Activated naive CD4-positive, alpha-beta T cell treated with anti-CD3 and anti-CD28 coated beads, Interleukin-2, amount 50 U/mL, for 72 hours (primary cell): ENCODE measurements at regions not wholly inside any gene's neighbourhood (a gene's known extent, or its start where the extent isn't known, plus 50 kb on each side); places are given as distances from the start of the nearest gene placed in this dataset.
"Not testable (repeated sequence)": the region's sequence is repeated elsewhere in the genome, so short reads cannot be mapped to it uniquely, and the experiment has no call there.

Source experiments
- ATAC-seq, 2 donors: fragments of 150-1000 bp; cut with Tn5 transposase; 2 replicates each; pipeline ENCODE4 v1.10.0; 2021; ENCODE audit warnings: mild to moderate bottlenecking in 2 of 2, moderate library complexity in 2 of 2
- DNase-seq, 2 donors: peaks; one replicate each; pipeline ENCODE4 v3.0.0; 2021 to 2022; ENCODE audit warnings: low spot score in 2 of 2
- H3K27ac Mint-ChIP-seq, 2 donors: one replicate each; pipeline ENCODE4 v1.8.0; 2022; ENCODE audit warnings: mild to moderate bottlenecking in 2 of 2, mixed read lengths in 2 of 2
- H3K36me3 Mint-ChIP-seq, 2 donors: one replicate each; pipeline ENCODE4 v1.8.0; 2022; ENCODE audit warnings: mixed read lengths in 2 of 2
- H3K9me3 Mint-ChIP-seq, 2 donors: one replicate each; pipeline ENCODE4 v1.8.0; 2022; ENCODE audit warnings: mixed read lengths in 2 of 2

- ATAC-seq, result not testable (repeated sequence)
Measured at GRCh38 chr22:10526079-10526478, 5001.9 kb upstream of the OR11H1 start.

GRCh38 chr22:10531141-10531540 lies 4996.9 kb upstream of the OR11H1 start:
- not testable (repeated sequence) for H3K9me3 Mint-ChIP-seq, DNase-seq, ATAC-seq, H3K36me3 Mint-ChIP-seq, H3K27ac Mint-ChIP-seq

More at GRCh38 chr22:10526079-10526478, 5001.9 kb upstream of the OR11H1 start:
- not testable (repeated sequence) for H3K9me3 Mint-ChIP-seq, H3K36me3 Mint-ChIP-seq, H3K27ac Mint-ChIP-seq, DNase-seq

GRCh38 chr22:10572531-10572930 lies 4955.5 kb upstream of the OR11H1 start:
- DNase-seq, H3K36me3 Mint-ChIP-seq, ATAC-seq, H3K9me3 Mint-ChIP-seq, H3K27ac Mint-ChIP-seq: not testable (repeated sequence)

- H3K9me3 Mint-ChIP-seq, ATAC-seq: not testable (repeated sequence)
Measured at GRCh38 chr22:10601071-10601470, 4926.9 kb upstream of the OR11H1 start.

GRCh38 chr22:10631961-10632360 lies 4896.0 kb upstream of the OR11H1 start:
- not testable (repeated sequence) for ATAC-seq, DNase-seq, H3K9me3 Mint-ChIP-seq, H3K36me3 Mint-ChIP-seq, H3K27ac Mint-ChIP-seq

More at GRCh38 chr22:10601071-10601470, 4926.9 kb upstream of the OR11H1 start:
- H3K27ac Mint-ChIP-seq, H3K36me3 Mint-ChIP-seq, DNase-seq: not testable (repeated sequence)

GRCh38 chr22:10635341-10635740 lies 4892.7 kb upstream of the OR11H1 start:
- ATAC-seq, DNase-seq: not testable (repeated sequence)

GRCh38 chr22:10662818-10663217 lies 4865.2 kb upstream of the OR11H1 start:
- not testable (repeated sequence) for H3K9me3 Mint-ChIP-seq, H3K36me3 Mint-ChIP-seq, H3K27ac Mint-ChIP-seq, ATAC-seq, DNase-seq

More at GRCh38 chr22:10635341-10635740, 4892.7 kb upstream of the OR11H1 start:
- H3K9me3 Mint-ChIP-seq, H3K27ac Mint-ChIP-seq, H3K36me3 Mint-ChIP-seq: not testable (repeated sequence)

- not testable (repeated sequence) for H3K9me3 Mint-ChIP-seq, H3K27ac Mint-ChIP-seq, ATAC-seq, DNase-seq, H3K36me3 Mint-ChIP-seq
Measured at GRCh38 chr22:10673065-10673464, 4854.9 kb upstream of the OR11H1 start.

DNA sequence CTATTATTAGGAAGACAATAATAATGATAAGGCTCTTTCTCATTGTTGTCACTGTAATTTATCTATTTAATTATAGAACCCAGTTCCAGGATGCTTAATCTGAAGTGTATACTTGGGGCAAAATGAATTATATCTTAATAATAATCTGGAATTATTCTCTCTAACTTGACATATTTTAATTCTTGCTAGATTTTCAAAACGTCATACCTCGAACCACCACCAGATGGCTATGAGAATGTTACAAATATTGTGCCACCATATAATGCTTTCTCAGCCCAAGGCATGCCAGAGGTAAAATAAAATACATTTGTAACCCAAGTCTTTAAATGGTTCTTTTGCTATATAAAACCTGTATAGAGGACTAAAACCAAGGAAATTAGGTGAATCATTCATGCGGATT lies 4849.3 kb upstream of the OR11H1 start:
- not testable (repeated sequence) for H3K27ac Mint-ChIP-seq, H3K36me3 Mint-ChIP-seq, DNase-seq, ATAC-seq, H3K9me3 Mint-ChIP-seq

GRCh38 chr22:10685436-10685835 lies 4842.6 kb upstream of the OR11H1 start:
- H3K9me3 Mint-ChIP-seq, ATAC-seq, H3K36me3 Mint-ChIP-seq, H3K27ac Mint-ChIP-seq, DNase-seq: not testable (repeated sequence)

- not testable (repeated sequence) for H3K36me3 Mint-ChIP-seq, H3K9me3 Mint-ChIP-seq, DNase-seq, ATAC-seq, H3K27ac Mint-ChIP-seq
Measured at GRCh38 chr22:10687256-10687655, 4840.7 kb upstream of the OR11H1 start.

DNA sequence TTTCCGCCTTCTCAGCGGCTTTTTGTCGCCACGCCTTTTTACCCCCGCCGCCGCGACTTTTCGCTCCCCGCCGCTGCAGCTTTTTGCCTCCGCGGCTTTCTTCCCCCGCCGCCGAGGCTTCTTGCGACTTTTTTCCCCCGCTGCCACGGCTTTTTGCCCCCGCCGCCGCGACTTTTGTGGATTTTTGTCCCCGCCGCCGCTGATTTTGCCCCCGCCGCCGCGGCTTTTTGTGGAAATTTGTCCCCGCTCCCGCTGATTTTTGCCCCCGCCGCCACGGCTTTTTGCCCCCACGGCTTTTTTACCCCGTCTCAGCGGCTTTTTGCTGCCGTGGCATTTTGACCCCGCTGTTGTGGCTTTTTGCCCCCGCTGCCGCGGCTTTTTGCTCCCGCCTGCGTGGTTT lies 4829.2 kb upstream of the OR11H1 start:
- not testable (repeated sequence) for H3K9me3 Mint-ChIP-seq, H3K27ac Mint-ChIP-seq, ATAC-seq

DNA sequence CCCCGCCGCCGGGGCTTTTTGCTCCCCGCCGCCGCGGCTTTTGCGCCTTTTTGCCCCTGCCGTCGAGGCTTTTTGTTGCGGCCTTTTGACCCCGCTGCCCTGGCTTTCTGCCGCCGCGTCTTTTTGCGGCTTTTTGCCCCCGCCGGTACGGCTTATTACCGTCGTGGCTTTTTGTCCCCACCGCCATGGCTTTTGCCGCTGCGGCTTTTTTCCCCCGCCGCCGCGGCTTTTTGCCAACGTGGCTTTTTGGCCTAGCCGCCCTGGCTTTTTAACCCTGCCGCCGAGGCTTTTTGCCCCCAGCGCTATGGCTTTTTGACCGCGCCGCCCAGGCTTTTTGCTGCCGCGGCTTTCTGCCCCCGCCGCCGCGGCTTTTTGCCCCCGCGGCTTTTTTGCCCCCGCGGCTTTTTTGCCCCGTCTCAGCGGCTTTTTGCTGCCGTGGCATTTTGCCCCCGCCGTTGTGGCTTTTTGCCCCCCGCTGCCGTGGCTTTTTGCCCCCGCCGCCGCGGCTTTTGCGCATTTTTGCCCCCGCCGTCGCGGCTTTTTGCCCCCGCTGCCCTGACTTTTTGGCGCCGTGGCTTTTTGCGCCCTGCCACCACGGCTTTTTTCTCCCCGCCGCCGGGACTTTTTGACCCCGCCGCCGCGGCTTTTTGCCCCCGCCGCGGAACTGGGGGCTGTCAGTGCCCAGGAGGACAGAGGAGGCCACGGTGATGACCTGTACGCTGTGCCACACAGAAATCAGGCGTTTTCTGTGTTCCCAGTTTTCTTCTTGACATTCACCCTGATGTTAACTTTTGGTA lies 4828.5 kb upstream of the OR11H1 start:
- DNase-seq, H3K27ac Mint-ChIP-seq, H3K9me3 Mint-ChIP-seq, ATAC-seq, H3K36me3 Mint-ChIP-seq: not testable (repeated sequence)

More for the DNA sequence above, 4829.2 kb upstream of the OR11H1 start:
- DNase-seq, H3K36me3 Mint-ChIP-seq: not testable (repeated sequence)

DNA sequence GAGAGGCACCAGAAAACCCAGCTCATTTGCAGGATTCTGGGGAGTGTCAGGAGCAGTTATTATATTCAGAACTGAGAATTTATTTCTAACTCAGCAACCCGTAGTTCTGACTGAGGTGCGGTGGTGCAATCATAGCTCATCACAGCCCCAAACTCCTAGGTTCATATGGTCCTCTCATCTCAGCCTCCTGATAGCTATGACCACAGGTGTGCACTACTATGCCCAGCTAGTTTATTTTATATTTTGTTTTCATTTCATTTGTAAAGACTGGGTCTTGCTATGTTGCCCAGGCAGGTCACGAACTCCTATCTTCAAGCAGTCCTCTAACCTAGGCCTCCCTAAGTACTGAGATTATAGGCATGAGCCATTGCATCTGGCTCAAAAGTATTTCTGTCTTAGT lies 4819.8 kb upstream of the OR11H1 start:
- not testable (repeated sequence) for ATAC-seq, DNase-seq, H3K36me3 Mint-ChIP-seq, H3K27ac Mint-ChIP-seq
- H3K9me3 Mint-ChIP-seq, result peaks cover 12 to 13% of the 10 kb centered on the region in 2 donors

DNA sequence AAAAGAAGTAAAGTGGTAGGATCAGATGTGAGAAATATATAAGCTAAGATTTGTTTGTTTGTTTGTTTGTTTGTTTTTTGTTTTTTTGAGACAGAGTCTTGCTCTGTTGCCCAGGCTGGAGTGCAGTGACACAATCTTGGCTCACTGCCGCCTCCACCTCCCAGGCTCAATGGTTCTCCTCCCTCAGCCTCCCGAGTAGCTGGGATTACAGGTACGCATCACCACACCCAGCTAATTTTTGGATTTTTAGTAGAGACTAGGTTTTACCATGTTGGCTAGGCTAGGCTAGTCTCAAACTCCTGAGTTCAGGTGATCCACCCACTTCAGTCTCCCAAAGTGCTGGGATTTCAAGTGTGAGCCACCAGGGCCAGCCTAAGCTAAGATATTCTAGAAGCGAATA lies 4817.1 kb upstream of the OR11H1 start:
- Mint-ChIP-seq H3K9me3 (peaks cover 33% of the 10 kb centered on the region in 2 donors), H3K36me3 (peaks cover 7 to 13% of the 10 kb centered on the region in 2 donors)
- DNase-seq, H3K27ac Mint-ChIP-seq, ATAC-seq: not testable (repeated sequence)

DNA sequence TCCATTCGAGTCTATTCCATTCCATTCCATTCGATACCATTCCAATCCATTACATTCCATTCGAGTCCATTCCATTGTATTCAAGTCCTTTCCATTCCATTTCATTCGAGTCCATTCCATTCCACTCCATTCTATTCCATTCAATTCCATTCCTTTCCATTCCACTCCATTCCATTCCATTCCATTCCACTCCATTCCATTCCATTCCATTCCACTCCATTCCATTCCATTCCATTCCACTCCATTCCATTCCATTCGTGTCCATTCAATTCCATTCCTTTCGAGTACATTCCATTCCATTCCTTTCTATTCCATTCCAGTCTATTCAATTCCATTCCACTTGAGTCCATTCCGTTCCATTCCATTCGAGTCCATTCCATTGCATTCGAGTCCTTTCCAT lies 4805.2 kb upstream of the OR11H1 start:
- H3K27ac Mint-ChIP-seq, ATAC-seq, DNase-seq: not testable (repeated sequence)
- Mint-ChIP-seq H3K9me3 (peaks cover 90 to 92% of the 10 kb centered on the region in 2 donors), H3K36me3 (peaks cover 82 to 83% of the 10 kb centered on the region in 2 donors)

GRCh38 chr22:10723966-10724365 lies 4804.0 kb upstream of the OR11H1 start:
- Mint-ChIP-seq H3K9me3 (peaks cover 90 to 92% of the 10 kb centered on the region in 2 donors), H3K36me3 (peaks cover 82 to 83% of the 10 kb centered on the region in 2 donors)
- not testable (repeated sequence) for ATAC-seq, H3K27ac Mint-ChIP-seq, DNase-seq

DNA sequence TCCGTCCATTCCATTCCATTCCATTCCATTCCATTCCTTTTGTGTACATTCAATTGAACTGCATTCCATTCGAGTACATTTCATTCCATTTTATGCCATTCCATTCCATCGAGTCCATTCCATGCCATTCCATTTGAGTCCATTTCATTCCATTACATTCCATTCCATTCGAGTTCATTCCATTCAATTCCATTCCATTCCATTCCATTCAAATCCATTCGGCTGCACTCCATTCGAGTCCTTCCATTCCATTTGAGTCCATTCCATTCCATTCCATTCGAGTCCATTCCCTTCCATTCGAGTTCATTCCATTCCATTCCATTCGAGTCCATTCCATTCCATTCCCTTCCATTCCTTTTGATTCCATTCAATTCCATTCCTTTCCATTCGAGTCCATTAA lies 4800.6 kb upstream of the OR11H1 start:
- DNase-seq (no peak), ATAC-seq (no peak)
- H3K36me3 Mint-ChIP-seq, result peaks cover 68 to 73% of the 10 kb centered on the region in 2 donors
- no peak overlapping the region for H3K27ac Mint-ChIP-seq
- H3K9me3 Mint-ChIP-seq, result peaks cover 78 to 81% of the 10 kb centered on the region in 2 donors
